ENCODE measurements at regions not wholly inside any gene's neighbourhood (a gene's known extent, or its start where the extent isn't known, plus 50 kb on each side); places are given as distances from the start of the nearest gene placed in this dataset.

- H3K4me3 ChIP-seq (ENCODE audit: low read depth, low read length, poor library complexity, severe bottlenecking) = peak overlapping the region; percentile 16
- TF ChIP-seq EZH2 (IDR thresholded peaks at IDR 0.05; ENCODE audit: borderline replicate concordance, low read depth, low read length, poor library complexity, severe bottlenecking) (no peak), CTCF (conservative IDR thresholded peaks at IDR 0.05; ENCODE audit: low read depth, low read length) (no peak)
- intact Hi-C loops (cut with micrococcal nuclease; ENCODE audit: unreplicated experiment) = loop anchor here (5.0 kb wide), 1 partner anchor 57 kb away; the partner anchor contains the start of gene NCOA1
- H3K9me3 ChIP-seq (ENCODE audit: low read depth, low read length, poor library complexity, severe bottlenecking) = no peaks in the 10 kb centered on the region
- peak; percentile 93 for DNase-seq (ENCODE audit: low spot score)
- H3K27me3 ChIP-seq (replicated peaks; ENCODE audit: insufficient read depth, low read depth, low read length, poor library complexity) = no peaks in the 10 kb centered on the region
- peaks cover 24% of the 10 kb centered on the region for H3K4me1 ChIP-seq (ENCODE audit: insufficient read depth, low read length, poor library complexity, severe bottlenecking)
- POLR2A ChIA-PET (ENCODE audit: low non-redundant PET) = no interaction called here
- CTCF ChIA-PET = interaction anchor here (0.6 kb wide), 1 partner anchor 15 kb away, joined by 4 read pairs; no protein-coding TSS in a partner anchor
- BruUV-seq (replicated peaks) = no TSS peak
- no peaks in the 10 kb centered on the region for H3K36me3 ChIP-seq (ENCODE audit: insufficient read depth, low read length, poor library complexity, severe bottlenecking)
- H3K27ac ChIP-seq (ENCODE audit: low read depth, low read length, poor library complexity, severe bottlenecking) = peak overlapping the region; percentile 76
Measured at GRCh38 chr2:24435391-24436316, 55.4 kb upstream of the NCOA1 start.

GRCh38 chr2:24434541-24434940 lies 56.5 kb upstream of the NCOA1 start:
- no peak overlapping the region for H3K4me3 ChIP-seq (ENCODE audit: low read depth, low read length, poor library complexity, severe bottlenecking)
- H3K9me3 ChIP-seq (ENCODE audit: low read depth, low read length, poor library complexity, severe bottlenecking) = no peaks in the 10 kb centered on the region
- DNase-seq (ENCODE audit: low spot score) = no peak
- CTCF ChIA-PET = no interaction called here
- H3K27me3 ChIP-seq (replicated peaks; ENCODE audit: insufficient read depth, low read depth, low read length, poor library complexity) = no peaks in the 10 kb centered on the region
- TF ChIP-seq EZH2 (IDR thresholded peaks at IDR 0.05; ENCODE audit: borderline replicate concordance, low read depth, low read length, poor library complexity, severe bottlenecking) = no peak
- TF ChIP-seq CTCF (conservative IDR thresholded peaks at IDR 0.05; ENCODE audit: low read depth, low read length) = no peak
- POLR2A ChIA-PET (ENCODE audit: low non-redundant PET) = no interaction called here
- no peaks in the 10 kb centered on the region for H3K36me3 ChIP-seq (ENCODE audit: insufficient read depth, low read length, poor library complexity, severe bottlenecking)
- H3K4me1 ChIP-seq (ENCODE audit: insufficient read depth, low read length, poor library complexity, severe bottlenecking) = peaks cover 24% of the 10 kb centered on the region
- H3K27ac ChIP-seq (ENCODE audit: low read depth, low read length, poor library complexity, severe bottlenecking) = no peak overlapping the region
- no TSS peak for BruUV-seq (replicated peaks)
- intact Hi-C loops (cut with micrococcal nuclease; ENCODE audit: unreplicated experiment) = no loop called here

- Histone ChIP-seq H3K9me3 (ENCODE audit: low read depth, low read length, poor library complexity, severe bottlenecking) (no peaks in the 10 kb centered on the region), H3K4me3 (ENCODE audit: low read depth, low read length, poor library complexity, severe bottlenecking) (no peak overlapping the region), H3K27me3 (replicated peaks; ENCODE audit: insufficient read depth, low read depth, low read length, poor library complexity) (no peaks in the 10 kb centered on the region), H3K36me3 (ENCODE audit: insufficient read depth, low read length, poor library complexity, severe bottlenecking) (no peaks in the 10 kb centered on the region), H3K4me1 (ENCODE audit: insufficient read depth, low read length, poor library complexity, severe bottlenecking) (peaks cover 24% of the 10 kb centered on the region), H3K27ac (ENCODE audit: low read depth, low read length, poor library complexity, severe bottlenecking) (no peak overlapping the region)
- ChIA-PET CTCF (no interaction called here), POLR2A (ENCODE audit: low non-redundant PET) (no interaction called here)
- TF ChIP-seq CTCF (conservative IDR thresholded peaks at IDR 0.05; ENCODE audit: low read depth, low read length) (no peak), EZH2 (IDR thresholded peaks at IDR 0.05; ENCODE audit: borderline replicate concordance, low read depth, low read length, poor library complexity, severe bottlenecking) (no peak)
- intact Hi-C loops (cut with micrococcal nuclease; ENCODE audit: unreplicated experiment) = no loop called here
- no peak for DNase-seq (ENCODE audit: low spot score)
- no TSS peak for BruUV-seq (replicated peaks)
Measured at GRCh38 chr2:24432735-24433134, 58.3 kb upstream of the NCOA1 start.

Data from A673 (cell line).